Heart right ventricle (tissue), 16 donors: ENCODE measurements at regions not wholly inside any gene's neighbourhood (a gene's known extent, or its start where the extent isn't known, plus 50 kb on each side); places are given as distances from the start of the nearest gene placed in this dataset.
A peak's percentile ranks its signal among the peaks of the same experiment; 100 is the strongest.
"Not testable (repeated sequence)": the region's sequence is repeated elsewhere in the genome, so short reads cannot be mapped to it uniquely, and the experiment has no call there.

ENCODE experiments used
- ATAC-seq, 8 donors: fragments of 200-7000 bp; cut with Tn5 transposase; one replicate each; pipeline ENCODE4 v1.9.1; 2020; ENCODE audit warnings: mild to moderate bottlenecking in 8 of 8, moderate library complexity in 8 of 8, moderate number of reproducible peaks in 1 of 8
- DNase-seq, 2 donors: peaks; one replicate each; pipeline ENCODE4 v3.0.0-alpha.2; 2020
- H3K27ac ChIP-seq, 10 donors: fragments of 200-600 bp; sonication (generic) in 2 of 10; one replicate each; pipeline versions ENCODE4 v1.5.0 to v1.8.0; 2020 to 2022; ENCODE audit warnings: mild to moderate bottlenecking in 3 of 10
- H3K27me3 ChIP-seq, 7 donors: fragments of 200-600 bp; one replicate each; pipeline ENCODE4 v1.8.0; 2021 to 2022; ENCODE audit warnings: mild to moderate bottlenecking in 2 of 7
- H3K36me3 ChIP-seq, 9 donors: fragments of 200-600 bp; sonication (generic) in 1 of 9; one replicate each; pipeline versions ENCODE4 v1.5.0 to v1.8.0; 2020 to 2022; ENCODE audit warnings: mild to moderate bottlenecking in 2 of 9
- H3K4me1 ChIP-seq, 9 donors: fragments of 200-600 bp; sonication (generic) in 1 of 9; one replicate each; pipeline versions ENCODE4 v1.5.0 to v1.8.0; 2020 to 2022; ENCODE audit warnings: mild to moderate bottlenecking in 4 of 9
- H3K4me3 ChIP-seq, 10 donors: fragments of 200-600 bp; sonication (generic) in 2 of 10; one replicate each; pipeline versions ENCODE4 v1.5.0 to v1.8.0; 2020 to 2022; ENCODE audit warnings: mild to moderate bottlenecking in 7 of 10, moderate library complexity in 2 of 10
- H3K9me3 ChIP-seq, 11 donors: fragments of 200-600 bp in 10 of 11; sonication (generic) in 2 of 11; one replicate each; pipeline versions ENCODE4 v1.5.0 to v1.8.0; 2013 to 2022; ENCODE audit warnings: mild to moderate bottlenecking in 2 of 11, control low read depth in 1 of 11, moderate library complexity in 1 of 11
- WGBS, 2 donors: extraction: QIAGEN DNeasy Blood & Tissue Kit; methylation state at CpG; one replicate each; pipeline ENCODE4 v1.1.7; 2013; ENCODE audit warnings: inconsistent platforms in 1 of 2; 5-methylcytosine and 5-hydroxymethylcytosine counted together
- intact Hi-C, 10 donors: fragments of 100-400 bp; cut with DNase I; formaldehyde crosslinking; loops; one replicate each; pipeline versions ENCODE4 v1.11.1 to v1.14.2; 2022
- TF ChIP-seq, protein P1 (sequence below), 9 donors: fragments of 200-600 bp; sonication (generic) in 2 of 9; IDR thresholded peaks; one replicate each; pipeline versions ENCODE4 v1.5.0 to v1.8.0; 2021 to 2022; ENCODE audit warnings: antibody characterized with exemption in 9 of 9, mild to moderate bottlenecking in 5 of 9, moderate library complexity in 1 of 9
- donor health status: Arrhythmogenic right ventricular cardiomyopathy.
- donor health status: ischemic (EF 13 %, LVEDD 7.1; RV severe dilation, severe dysfunction).
- donor health status: healthy with polysubstance abuse.
- donor health status: DM: no; HTN: yes; CAD: no.
- donor health status: DM: no; HTN: no; CAD: no.
- donor health status: ischemic (EF 25% LVEDD 6.9; RV normal size, moderate dysfunction).
- donor health status: ischemic (EF 25% LVEDD 5.7; RV mildly dilated, moderate dysfunction).
- donor health status: healthy.
- donor health status: DM: yes; HTN: yes; CAD: no.
- donor health status: Ischemic cardiomyopathy.
- donor health status: ischemic (EF 35%, LVEDD 5.7; RV mildly dilated, moderate dysfunction).
- donor health status: nonischemic (EF 11% LVEDD 7.7; RV severe dilation, severe dysfunction).
- donor health status: DM: yes; HTN: yes; CAD: no.
- donor health status: PGD.
- donor health status: ischemic (EF 29% LVEDD 5.4; RV normal size, mild dysfunction).
- donor health status: nonischemic (EF 23%, LVEDD 6.1; RV moderate dilation, normal function).

DNA sequence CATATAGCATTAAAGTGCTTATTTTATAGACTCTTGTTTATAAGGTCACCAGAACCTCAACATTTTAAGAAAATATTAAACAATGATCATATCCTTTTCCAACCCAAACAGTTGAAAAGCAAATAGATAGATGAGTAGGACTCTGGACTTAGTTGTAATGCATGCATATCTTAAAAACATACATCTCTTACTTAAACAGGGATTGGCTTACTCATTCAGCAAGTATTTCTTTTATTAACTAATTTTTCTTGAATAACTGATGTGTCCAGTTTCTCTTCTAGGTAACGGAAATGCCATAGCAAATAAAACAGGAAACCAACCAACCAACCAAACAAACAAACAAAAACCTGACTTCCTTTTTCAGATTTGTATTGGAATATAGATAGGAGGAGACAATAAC, 70.9 kb upstream of the NBPF4 start:
- WGBS, 2 donors = 76 to 77% methylated on average over 1 of the region's 1 CpG
- Histone ChIP-seq H3K27me3 (peaks cover 0 to 8% (median 0%) of the 10 kb centered on the region in 7 donors), H3K27ac (no peak overlapping the region), H3K4me3 (no peak overlapping the region), H3K36me3 (no peaks in the 10 kb centered on the region), H3K4me1 (no peaks in the 10 kb centered on the region), H3K9me3 (no peaks in the 10 kb centered on the region)
- intact Hi-C loops = no loop called here
- TF ChIP-seq, protein P1, sequence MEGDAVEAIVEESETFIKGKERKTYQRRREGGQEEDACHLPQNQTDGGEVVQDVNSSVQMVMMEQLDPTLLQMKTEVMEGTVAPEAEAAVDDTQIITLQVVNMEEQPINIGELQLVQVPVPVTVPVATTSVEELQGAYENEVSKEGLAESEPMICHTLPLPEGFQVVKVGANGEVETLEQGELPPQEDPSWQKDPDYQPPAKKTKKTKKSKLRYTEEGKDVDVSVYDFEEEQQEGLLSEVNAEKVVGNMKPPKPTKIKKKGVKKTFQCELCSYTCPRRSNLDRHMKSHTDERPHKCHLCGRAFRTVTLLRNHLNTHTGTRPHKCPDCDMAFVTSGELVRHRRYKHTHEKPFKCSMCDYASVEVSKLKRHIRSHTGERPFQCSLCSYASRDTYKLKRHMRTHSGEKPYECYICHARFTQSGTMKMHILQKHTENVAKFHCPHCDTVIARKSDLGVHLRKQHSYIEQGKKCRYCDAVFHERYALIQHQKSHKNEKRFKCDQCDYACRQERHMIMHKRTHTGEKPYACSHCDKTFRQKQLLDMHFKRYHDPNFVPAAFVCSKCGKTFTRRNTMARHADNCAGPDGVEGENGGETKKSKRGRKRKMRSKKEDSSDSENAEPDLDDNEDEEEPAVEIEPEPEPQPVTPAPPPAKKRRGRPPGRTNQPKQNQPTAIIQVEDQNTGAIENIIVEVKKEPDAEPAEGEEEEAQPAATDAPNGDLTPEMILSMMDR (IDR thresholded peaks at IDR 0.05) = no peak
- no peak for DNase-seq
- no peak for ATAC-seq

DNA sequence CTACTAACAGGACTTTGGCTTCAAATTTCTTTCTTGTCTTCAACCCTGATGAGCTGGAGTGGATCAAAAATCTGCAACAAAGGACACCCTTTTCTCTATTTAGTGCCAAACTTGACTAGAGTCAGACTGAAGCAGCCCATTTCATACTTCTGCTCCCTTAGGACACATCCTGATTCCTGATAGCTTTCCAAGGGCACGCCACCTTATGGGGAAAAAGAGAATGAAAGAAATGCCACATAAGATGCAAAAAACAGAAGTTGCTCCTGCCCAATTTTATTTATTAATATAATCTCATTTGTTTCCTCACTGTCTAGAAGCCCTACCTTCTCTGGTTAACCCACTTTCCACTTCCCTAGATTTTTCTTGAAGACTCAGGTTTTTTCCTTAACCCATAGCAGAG, 72.7 kb upstream of the NBPF4 start:
- intact Hi-C loops = no loop called here
- DNase-seq (no peak), ATAC-seq (no peak)
- Histone ChIP-seq H3K4me1 (no peaks in the 10 kb centered on the region), H3K9me3 (no peaks in the 10 kb centered on the region), H3K4me3 (no peak overlapping the region), H3K36me3 (no peaks in the 10 kb centered on the region), H3K27ac (no peak overlapping the region), H3K27me3 (peaks cover 0 to 8% (median 0%) of the 10 kb centered on the region in 7 donors)
- WGBS, 2 donors = 47 to 50% methylated on average over 1 of the region's 1 CpG
- TF ChIP-seq, protein P1 (IDR thresholded peaks at IDR 0.05) = peak in 1 of 9 donors; percentile 7

DNA sequence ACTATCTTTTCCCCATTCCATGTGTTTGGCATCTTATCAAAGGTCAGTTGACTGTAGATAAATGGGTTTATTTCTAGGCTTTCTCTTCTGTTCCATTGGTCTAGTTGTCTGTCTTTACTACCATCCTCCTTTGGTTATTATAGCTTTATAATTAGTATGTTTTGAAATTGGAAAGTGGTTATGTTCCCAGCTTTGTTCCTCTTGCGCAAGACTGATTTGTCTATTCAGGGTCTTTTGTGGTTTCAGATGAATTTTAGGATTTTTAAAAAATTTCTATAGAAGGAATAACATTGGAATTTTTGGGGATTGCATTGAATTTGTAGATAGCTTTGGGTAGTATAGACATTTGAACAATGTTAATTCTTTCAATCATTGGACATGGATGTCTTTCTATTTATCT, 77.0 kb upstream of the NBPF4 start:
- intact Hi-C loops = no loop called here

DNA sequence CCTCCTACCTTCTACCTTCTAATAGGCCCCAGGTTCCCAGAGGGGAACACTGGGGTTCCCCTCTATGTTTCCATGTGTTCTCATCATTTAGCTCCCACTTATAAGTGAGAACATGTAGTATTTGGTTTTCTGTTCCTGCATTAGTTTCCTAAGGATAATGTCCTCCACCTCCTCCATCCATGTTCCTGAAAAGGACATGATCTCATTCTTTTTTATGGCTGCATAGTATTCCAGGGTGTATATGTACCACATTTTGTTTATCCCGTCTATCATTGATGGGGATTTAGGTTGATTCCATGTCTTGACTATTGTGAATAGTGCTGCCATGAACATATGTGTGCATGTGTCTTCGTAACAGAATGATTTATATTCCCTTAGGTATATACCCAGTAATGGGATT, 81.5 kb upstream of the NBPF4 start:
- intact Hi-C loops, H3K36me3 ChIP-seq: not testable (repeated sequence)
- 87% methylated on average over 2 of the region's 2 CpGs for WGBS, 2 donors

More for the DNA sequence above, 77.0 kb upstream of the NBPF4 start:
- ATAC-seq (no peak), DNase-seq (no peak)
- Histone ChIP-seq H3K4me3 (no peak overlapping the region), H3K4me1 (no peaks in the 10 kb centered on the region), H3K9me3 (peaks cover 0 to 7% (median 0%) of the 10 kb centered on the region in 11 donors), H3K27ac (no peak overlapping the region), H3K36me3 (no peaks in the 10 kb centered on the region), H3K27me3 (no peaks in the 10 kb centered on the region)
- WGBS, 2 donors = 100% methylated on average over 1 of the region's 1 CpG
- TF ChIP-seq, protein P1 (IDR thresholded peaks at IDR 0.05) = no peak

DNA sequence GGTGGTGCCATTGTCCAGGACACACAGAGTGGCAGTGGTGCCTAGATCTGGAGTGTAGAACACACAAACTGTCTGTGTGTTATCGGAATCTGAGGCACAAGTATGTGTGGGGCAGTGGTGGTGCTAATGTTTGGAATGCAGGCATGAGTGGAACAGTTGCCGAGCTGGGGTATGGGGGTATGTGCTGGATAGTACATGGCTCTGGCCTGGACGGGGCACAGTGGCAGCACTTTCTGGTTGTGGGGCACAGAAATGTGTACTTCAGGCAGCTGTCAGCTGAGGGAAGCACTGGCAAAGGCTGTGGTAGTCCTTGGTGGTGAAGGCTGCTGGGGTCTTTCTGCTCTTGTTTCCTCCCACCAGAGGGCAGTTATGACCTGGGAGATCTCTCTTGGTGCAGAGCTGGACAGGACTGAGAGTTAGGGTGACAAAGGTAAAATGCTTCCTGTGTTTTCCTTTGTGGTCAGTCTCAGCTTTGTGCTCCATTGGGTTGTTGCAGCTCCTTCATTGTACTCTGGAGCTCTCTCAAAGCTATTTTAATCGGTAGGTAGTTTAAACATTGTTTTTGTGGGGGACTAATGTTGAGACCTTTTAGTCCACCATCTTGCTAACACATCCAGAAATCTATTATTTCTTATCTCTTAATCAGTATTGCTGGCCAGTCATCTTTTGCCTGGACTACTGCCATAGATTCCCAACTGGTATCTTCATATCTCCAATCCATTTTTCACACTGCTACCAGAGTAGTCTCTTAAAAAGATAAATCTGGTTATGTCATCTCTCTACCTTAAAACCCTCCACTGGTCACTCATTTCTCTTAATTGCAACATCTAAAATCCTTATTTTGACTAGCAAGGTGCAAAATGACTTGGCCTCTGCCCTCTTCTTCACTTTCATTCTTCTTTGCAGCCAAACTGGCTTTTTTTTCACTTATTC, 83.9 kb upstream of the NBPF4 start:
- TF ChIP-seq, protein P1 (IDR thresholded peaks at IDR 0.05) = no peak
- intact Hi-C loops = no loop called here
- H3K9me3 ChIP-seq = peaks cover 0 to 17% (median 0%) of the 10 kb centered on the region in 11 donors

More for the DNA sequence above, 81.5 kb upstream of the NBPF4 start:
- H3K27ac ChIP-seq, H3K4me3 ChIP-seq, H3K4me1 ChIP-seq, ATAC-seq, DNase-seq: not testable (repeated sequence)
- Histone ChIP-seq H3K9me3 (peaks cover 0 to 17% (median 0%) of the 10 kb centered on the region in 11 donors), H3K27me3 (peaks cover 0 to 10% (median 0%) of the 10 kb centered on the region in 7 donors)

More for the DNA sequence above, 83.9 kb upstream of the NBPF4 start:
- no peak overlapping the region for H3K27ac ChIP-seq
- H3K4me3 ChIP-seq = no peak overlapping the region
- ATAC-seq = no peak
- WGBS, 2 donors = 63 to 67% methylated on average over 4 of the region's 4 CpGs
- H3K36me3 ChIP-seq = no peaks in the 10 kb centered on the region
- H3K27me3 ChIP-seq = peaks cover 0 to 10% (median 0%) of the 10 kb centered on the region in 7 donors
- no peaks in the 10 kb centered on the region for H3K4me1 ChIP-seq
- DNase-seq = no peak
